HL-60 (cell line): ENCODE measurements at regions not wholly inside any gene's neighbourhood (a gene's known extent, or its start where the extent isn't known, plus 50 kb on each side); places are given as distances from the start of the nearest gene placed in this dataset.

Experiments
- CTCF ChIP-seq: IDR thresholded peaks from one replicate; pipeline ENCODE4 v1.5.1; 2011; ENCODE audit warnings: low read length, control low read depth, inconsistent platforms; ENCODE audit not compliant: insufficient read depth
- POLR2AphosphoS5 ChIP-seq: IDR thresholded peaks from 2 replicates; pipeline ENCODE4 v1.6.1; 2012; ENCODE audit warnings: low read depth
- TF ChIP-seq, protein P1 (sequence below): IDR thresholded peaks from 2 replicates; pipeline ENCODE4 v1.6.1; 2012; ENCODE audit warnings: low read depth; ENCODE audit not compliant: insufficient replicate concordance

DNA sequence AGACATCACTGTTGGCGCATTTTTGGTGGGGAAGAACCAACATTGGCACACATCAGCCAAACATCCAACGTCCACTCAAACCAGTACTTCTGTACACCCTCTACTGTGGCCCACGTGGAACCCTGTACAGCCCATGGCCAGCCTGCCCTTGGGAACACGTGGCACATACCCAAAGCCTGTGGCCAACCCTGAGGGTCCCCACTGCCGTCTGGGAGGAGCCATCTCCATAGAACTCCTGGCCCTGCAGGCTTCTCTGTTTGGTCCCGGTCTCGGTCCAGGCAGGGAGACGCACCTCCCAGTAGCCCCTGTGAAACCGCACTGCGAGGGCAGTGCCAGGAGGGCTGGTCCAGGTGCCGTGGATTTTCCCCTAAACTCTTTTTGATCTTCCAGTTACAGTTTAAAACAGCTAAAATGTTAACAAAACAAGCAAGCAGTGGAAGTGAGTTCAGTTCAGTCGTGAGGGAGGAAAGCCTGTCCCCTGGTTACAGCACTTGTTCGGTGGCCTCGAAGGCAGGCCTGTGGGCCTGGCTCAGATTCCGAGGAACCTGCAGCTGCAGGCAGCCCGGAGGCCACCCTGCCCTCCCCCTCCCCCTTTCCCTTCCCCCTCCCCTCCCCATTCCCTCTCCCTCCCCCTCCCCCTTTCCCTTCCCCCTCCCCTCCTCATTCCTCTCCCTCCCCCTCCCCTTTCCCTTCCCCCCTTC lies 233.7 kb downstream of the DLL1 start:
- TF ChIP-seq CTCF = no peak
- TF ChIP-seq, protein P1, sequence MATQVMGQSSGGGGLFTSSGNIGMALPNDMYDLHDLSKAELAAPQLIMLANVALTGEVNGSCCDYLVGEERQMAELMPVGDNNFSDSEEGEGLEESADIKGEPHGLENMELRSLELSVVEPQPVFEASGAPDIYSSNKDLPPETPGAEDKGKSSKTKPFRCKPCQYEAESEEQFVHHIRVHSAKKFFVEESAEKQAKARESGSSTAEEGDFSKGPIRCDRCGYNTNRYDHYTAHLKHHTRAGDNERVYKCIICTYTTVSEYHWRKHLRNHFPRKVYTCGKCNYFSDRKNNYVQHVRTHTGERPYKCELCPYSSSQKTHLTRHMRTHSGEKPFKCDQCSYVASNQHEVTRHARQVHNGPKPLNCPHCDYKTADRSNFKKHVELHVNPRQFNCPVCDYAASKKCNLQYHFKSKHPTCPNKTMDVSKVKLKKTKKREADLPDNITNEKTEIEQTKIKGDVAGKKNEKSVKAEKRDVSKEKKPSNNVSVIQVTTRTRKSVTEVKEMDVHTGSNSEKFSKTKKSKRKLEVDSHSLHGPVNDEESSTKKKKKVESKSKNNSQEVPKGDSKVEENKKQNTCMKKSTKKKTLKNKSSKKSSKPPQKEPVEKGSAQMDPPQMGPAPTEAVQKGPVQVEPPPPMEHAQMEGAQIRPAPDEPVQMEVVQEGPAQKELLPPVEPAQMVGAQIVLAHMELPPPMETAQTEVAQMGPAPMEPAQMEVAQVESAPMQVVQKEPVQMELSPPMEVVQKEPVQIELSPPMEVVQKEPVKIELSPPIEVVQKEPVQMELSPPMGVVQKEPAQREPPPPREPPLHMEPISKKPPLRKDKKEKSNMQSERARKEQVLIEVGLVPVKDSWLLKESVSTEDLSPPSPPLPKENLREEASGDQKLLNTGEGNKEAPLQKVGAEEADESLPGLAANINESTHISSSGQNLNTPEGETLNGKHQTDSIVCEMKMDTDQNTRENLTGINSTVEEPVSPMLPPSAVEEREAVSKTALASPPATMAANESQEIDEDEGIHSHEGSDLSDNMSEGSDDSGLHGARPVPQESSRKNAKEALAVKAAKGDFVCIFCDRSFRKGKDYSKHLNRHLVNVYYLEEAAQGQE = no peak
- TF ChIP-seq POLR2AphosphoS5 = no peak
